ENCODE measurements at regions not wholly inside any gene's neighbourhood (a gene's known extent, or its start where the extent isn't known, plus 50 kb on each side); places are given as distances from the start of the nearest gene placed in this dataset.

DNA sequence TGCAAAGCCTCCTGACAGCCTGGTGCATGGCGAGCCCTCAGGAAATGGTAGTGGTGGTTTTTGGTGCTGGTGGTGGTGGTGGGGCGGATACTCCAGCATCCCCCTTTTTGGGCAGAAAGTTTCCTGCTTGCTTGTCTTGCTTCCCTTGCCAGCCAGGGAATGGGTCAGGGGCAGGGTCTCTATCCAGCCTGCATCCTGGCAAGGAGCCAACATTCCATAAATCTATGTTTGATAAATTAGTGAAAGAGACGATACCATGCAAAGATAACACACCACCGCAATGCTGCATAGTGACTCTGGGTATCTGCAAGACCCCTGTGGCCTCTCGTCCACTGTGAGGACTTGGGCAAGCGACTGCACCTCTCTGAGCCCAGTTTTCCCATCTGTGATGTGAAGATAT is 246.2 kb downstream of the LRFN2 start:
- no peak for DNase-seq (ENCODE audit: low read depth in 2 of 2)

GRCh38 chr6:40340196-40340595 is 247.0 kb downstream of the LRFN2 start:
- DNase-seq (ENCODE audit: low read depth in 2 of 2) = no peak

DNA sequence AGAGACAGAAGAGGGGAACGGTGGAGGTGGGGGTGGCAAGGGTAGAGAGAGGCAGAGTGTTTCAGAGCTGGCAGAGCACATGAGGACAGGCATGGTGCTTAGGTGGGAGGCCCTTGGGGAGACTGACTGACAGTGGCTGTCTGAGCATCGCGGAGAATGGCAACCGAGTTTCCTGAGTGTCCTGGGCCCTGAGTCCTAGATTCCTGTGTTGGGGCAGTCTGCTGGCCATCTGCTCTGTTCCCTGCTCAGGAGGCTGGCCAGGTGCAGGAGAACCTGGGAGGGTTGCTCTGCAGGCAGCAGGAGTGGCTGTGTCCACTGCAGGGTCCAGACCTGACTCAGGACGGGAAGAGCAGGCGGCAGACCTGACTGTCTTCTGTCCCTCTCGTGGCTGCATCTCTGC is 248.9 kb downstream of the LRFN2 start:
- no peak for DNase-seq (ENCODE audit: low read depth in 2 of 2)

DNA sequence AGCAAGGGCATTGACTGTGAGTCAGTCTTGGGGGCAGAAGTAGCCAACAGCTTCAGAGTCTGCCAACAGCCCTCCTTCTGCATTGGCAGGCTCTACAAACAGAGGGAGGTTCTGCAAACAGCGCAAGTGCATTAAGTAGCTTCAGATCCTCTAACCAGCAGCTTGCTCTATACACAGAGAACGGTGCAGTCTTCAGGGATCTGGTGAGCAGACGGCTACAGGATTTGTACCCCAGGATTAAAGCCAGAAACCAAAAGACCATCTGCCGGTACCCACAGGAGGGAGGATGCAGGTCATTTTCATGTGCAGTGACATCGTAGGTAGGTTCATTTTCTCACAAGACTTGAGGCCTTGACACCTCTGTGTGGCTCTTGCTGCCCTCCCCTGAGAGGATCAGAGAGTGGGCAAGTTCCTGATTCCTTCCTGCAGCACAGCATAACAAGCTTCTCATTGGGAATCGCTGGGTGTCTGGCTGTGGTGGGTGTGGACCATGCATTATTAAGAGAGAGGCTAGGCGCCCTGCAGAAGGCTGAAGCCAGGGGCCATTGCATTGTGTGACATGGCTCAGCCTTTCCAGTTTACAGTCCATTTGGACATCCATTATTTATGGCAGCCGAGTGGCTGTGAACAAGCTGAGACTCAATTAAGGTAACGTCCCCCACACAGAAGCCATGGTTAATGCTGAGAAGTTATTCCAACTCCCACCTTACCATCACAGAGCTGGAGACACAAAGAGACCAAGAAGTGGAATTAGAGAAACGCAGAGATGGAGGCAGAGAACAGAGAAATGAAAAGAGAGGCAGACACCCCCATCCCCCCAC is 250.0 kb downstream of the LRFN2 start:
- no peak for DNase-seq (ENCODE audit: low read depth in 2 of 2)

DNA sequence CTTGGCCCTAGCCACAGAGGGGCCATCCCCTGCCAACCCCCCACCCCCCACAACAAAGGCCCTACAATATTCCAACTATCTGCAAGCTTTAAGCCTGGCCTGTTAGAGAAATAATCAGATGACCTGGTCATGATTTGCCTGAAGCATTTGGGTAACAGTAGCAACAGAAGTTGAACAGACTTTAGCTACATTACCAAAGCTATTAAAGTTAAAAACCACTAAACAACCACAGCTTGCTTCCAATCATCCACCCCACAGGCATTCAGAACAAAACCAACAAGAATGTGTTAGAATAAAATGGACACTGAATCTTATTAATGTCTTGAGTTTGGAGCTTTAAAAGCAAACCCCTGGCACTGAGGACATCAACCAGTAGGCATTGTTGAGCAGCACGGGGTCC is 250.9 kb downstream of the LRFN2 start:
- DNase-seq (ENCODE audit: low read depth in 2 of 2) = no peak

DNA sequence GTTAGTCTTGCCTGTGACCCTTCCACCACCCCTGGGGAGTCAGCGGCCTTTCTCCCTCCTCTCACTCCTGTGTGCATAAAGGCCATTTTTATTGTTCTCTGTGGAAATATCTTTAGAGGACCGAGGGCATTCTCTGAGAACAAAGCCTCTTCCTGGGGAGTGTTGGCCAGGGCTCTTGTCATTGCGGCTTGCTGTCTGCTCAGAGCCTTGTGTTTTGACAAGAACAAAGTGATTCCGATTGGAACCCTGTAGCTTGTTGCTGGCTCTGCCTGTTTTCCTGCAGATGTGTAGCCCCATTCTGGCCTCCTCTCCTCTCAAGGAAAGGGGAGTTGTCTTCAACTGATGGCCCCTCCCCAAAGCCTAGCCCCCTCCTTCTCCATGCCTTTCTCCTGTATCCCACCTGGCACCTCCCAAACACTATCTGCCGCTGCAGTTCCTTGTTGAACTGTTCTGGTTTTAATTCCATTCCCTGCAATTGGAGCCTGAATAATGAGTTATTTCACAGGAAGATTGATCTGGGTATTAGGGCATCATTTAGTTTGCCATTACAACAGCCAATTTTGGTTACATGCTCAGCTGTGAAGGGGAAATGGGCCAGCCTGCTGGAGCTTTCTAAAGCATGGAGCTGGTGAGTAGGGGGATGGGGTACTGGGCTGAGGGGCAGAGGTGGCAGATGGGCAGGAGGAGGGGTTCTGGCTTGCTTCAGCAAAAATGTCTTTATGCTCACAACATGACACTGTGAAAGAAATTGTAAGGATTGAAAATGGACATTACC is 252.5 kb downstream of the LRFN2 start:
- no peak for DNase-seq (ENCODE audit: low read depth in 2 of 2)

DNA sequence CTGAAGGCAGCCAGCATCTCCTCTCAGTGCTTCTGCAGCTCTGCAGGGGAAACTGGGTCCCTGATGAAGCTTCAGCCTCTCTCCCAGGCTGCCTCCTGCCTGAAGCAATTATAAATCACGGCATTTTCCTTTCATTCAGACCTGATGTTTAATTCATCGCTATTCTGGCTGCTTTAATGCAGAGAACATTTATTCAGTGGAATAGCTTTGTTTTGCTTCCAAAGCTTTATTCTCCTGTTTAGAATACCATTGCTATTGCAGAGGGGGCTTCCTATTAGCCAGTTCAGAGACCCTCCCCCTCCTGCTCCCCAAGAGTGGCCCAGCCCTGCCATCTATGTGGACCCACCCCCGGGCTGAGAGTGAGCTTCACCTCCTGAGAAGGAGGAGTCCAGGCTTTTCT is 255.6 kb downstream of the LRFN2 start:
- no peak for DNase-seq (ENCODE audit: low read depth in 2 of 2)

DNA sequence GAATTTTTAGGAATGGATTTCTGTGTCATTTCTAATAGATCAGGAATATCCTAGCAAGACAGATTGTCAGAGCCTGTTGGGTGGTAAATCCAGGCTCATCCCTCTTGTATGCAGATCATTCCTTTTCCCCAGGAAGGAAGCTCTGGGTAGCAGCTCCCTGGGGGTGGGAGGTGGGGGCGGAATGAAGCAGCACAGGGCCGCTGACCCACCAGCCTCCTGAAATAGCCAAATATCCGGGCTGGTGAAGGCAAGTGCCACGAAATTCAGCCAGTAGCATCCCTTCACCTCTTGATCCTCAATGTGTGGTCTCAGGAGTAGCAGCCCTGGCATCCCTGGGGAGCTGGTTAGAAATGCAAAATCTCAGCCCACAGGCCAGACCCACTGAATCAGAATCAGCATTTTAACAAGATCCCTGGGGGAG is 256.9 kb downstream of the LRFN2 start:
- no peak for DNase-seq (ENCODE audit: low read depth in 2 of 2)

- DNase-seq (ENCODE audit: low read depth in 2 of 2) = no peak
Observed at GRCh38 chr6:40328986-40329545, 258.1 kb downstream of the LRFN2 start.

DNA sequence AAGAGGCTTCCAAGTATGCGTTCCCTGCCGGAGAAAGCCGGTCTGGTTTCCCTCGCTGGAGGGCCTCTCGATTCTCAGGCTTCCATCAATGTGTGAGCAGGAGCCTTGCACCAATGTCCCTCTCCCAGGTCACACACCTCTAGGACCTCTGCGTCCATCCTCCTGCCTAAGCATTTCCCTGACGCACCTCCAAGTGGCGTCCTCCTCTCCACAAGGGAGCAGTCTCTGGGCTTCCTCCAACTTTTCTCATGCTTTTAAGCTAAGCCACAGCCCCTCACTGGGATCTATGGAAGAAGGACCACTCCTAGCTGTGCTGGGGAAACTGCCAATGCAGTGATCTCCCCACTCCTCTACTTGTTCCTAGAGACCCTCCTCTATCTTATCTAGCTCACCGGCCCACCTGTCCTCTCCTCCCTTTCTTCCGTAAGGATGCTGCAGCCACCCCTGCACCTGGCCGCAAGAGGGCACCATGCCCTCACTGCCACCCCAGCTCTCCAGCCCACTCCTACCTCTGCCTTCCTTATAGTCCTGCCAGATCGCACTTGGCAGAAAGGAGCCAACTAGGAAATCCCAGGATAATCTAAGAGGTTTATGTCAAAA is 258.7 kb downstream of the LRFN2 start:
- DNase-seq (ENCODE audit: low read depth in 2 of 2) = peak; percentile 16 to 17

- DNase-seq (ENCODE audit: low read depth in 2 of 2) = no peak
Observed at GRCh38 chr6:40326714-40327421, 260.3 kb downstream of the LRFN2 start.

DNA sequence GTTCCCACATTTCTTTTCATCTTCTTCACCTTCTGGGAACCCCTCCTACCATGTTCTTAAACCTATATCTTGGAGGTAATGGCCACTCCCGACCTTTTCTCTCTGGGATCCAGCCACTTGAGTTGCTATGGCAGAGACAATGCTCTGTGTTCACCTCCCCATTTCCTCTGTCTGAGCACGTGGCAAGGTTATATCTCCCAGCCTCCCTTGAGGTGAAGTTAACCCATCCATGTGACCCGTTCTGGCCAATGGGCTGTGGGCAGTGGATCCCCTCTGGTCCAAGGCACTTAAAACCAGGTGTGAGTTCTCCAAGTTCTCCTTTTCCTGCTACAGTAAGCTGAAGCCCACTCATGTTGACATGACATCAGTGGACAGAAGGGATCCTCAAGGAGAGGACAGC is 261.4 kb downstream of the LRFN2 start:
- DNase-seq (ENCODE audit: low read depth in 2 of 2) = no peak

- DNase-seq (ENCODE audit: low read depth in 2 of 2) = no peak
Observed at GRCh38 chr6:40325041-40325440, 262.1 kb downstream of the LRFN2 start.

GRCh38 chr6:40323881-40324634 is 263.1 kb downstream of the LRFN2 start:
- no peak for DNase-seq (ENCODE audit: low read depth in 2 of 2)

- DNase-seq (ENCODE audit: low read depth in 2 of 2) = no peak
Observed at GRCh38 chr6:40322336-40322735, 264.8 kb downstream of the LRFN2 start.

- DNase-seq (ENCODE audit: low read depth in 2 of 2) = no peak
Observed at GRCh38 chr6:40321616-40322015, 265.5 kb downstream of the LRFN2 start.

DNA sequence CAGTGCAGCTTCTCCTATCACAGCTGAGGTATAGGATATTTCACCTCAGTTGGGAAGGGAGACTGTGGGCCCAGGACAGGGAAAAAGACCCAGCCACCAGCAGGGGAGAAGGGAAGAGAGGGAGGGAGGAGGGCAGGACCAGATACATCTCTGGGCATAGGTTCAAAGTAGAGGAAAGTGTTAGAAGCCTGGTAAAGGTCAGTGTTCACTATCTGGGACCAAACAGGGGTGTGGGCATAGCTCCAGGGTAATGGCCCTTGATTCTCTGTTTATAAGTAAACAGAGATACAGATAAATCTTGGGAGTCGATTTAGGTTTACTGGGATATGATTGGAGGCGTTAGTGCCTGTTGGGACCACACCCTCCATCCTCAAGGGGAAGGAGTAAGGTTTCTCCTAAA is 266.2 kb downstream of the LRFN2 start:
- DNase-seq (ENCODE audit: low read depth in 2 of 2) = no peak

- no peak for DNase-seq (ENCODE audit: low read depth in 2 of 2)
Observed at GRCh38 chr6:40320441-40320840, 266.7 kb downstream of the LRFN2 start.

GRCh38 chr6:40319124-40319523 is 268.0 kb downstream of the LRFN2 start:
- DNase-seq (ENCODE audit: low read depth in 2 of 2) = no peak

GRCh38 chr6:40315060-40315459 is 272.1 kb downstream of the LRFN2 start:
- no peak for DNase-seq (ENCODE audit: low read depth in 2 of 2)

GRCh38 chr6:40313582-40313981 is 273.6 kb downstream of the LRFN2 start:
- no peak for DNase-seq (ENCODE audit: low read depth in 2 of 2)

Data from activated CD4-positive, alpha-beta T cell treated with anti-CD3 and anti-CD28 coated beads for 24 hours (primary cell).